GM23338 (cell line): ENCODE measurements at regions not wholly inside any gene's neighbourhood (a gene's known extent, or its start where the extent isn't known, plus 50 kb on each side); places are given as distances from the start of the nearest gene placed in this dataset.

Experiments
- ATAC-seq: fragments of 200-7000 bp; cut with Tn5 transposase; 3 replicates; pipeline ENCODE4 v1.9.1; 2020
- DNase-seq: peaks from one replicate; pipeline ENCODE4 v3.0.0-alpha.2; 2015; ENCODE audit warnings: low spot score
- H2AFZ ChIP-seq: fragments of 200-600 bp; sonication (generic); 2 replicates; pipeline ENCODE4 v1.8.0; 2016; ENCODE audit warnings: antibody characterized with exemption, mild to moderate bottlenecking, moderate library complexity
- H3F3A ChIP-seq: fragments of 200-600 bp; sonication (generic); replicated peaks from 2 replicates; pipeline ENCODE4 v1.8.0; 2017; ENCODE audit warnings: antibody characterized with exemption, mixed run types, low read depth
- H3K27ac ChIP-seq: fragments of 200-600 bp; sonication (generic); 2 replicates; pipeline ENCODE4 v1.6.1; 2016; ENCODE audit warnings: low read depth
- H3K27me3 ChIP-seq: fragments of 200-600 bp; sonication (generic); 2 replicates; pipeline ENCODE4 v1.8.0; 2016; ENCODE audit warnings: mild to moderate bottlenecking, mixed run types, moderate library complexity; ENCODE audit not compliant: insufficient read depth
- H3K36me3 ChIP-seq: fragments of 200-600 bp; sonication (generic); 2 replicates; pipeline ENCODE4 v1.8.0; 2016; ENCODE audit warnings: mild to moderate bottlenecking; ENCODE audit not compliant: insufficient read depth
- H3K4me1 ChIP-seq: fragments of 200-600 bp; sonication (generic); 2 replicates; pipeline ENCODE4 v1.8.0; 2016; ENCODE audit warnings: mild to moderate bottlenecking, moderate library complexity; ENCODE audit not compliant: insufficient read depth
- H3K4me2 ChIP-seq: fragments of 200-600 bp; sonication (generic); 2 replicates; pipeline ENCODE4 v1.7.1; 2017; ENCODE audit warnings: mixed run types
- H3K4me3 ChIP-seq: fragments of 200-600 bp; sonication (generic); 2 replicates; pipeline ENCODE4 v1.6.1; 2016; ENCODE audit warnings: mixed run types
- H3K79me2 ChIP-seq: fragments of 200-600 bp; sonication (generic); replicated peaks from 2 replicates; pipeline ENCODE4 v1.8.0; 2017; ENCODE audit warnings: mild to moderate bottlenecking; ENCODE audit not compliant: insufficient read depth
- H3K9me2 ChIP-seq: fragments of 200-600 bp; sonication (generic); 2 replicates; pipeline ENCODE4 v1.8.0; 2017; ENCODE audit not compliant: insufficient read depth
- H4K20me1 ChIP-seq: fragments of 200-600 bp; sonication (generic); replicated peaks from 2 replicates; pipeline ENCODE4 v1.8.0; 2017; ENCODE audit warnings: mild to moderate bottlenecking; ENCODE audit not compliant: insufficient read depth
- H3K27ac Mint-ChIP-seq: 2 replicates; pipeline ENCODE4 v1.8.0; 2020; ENCODE audit warnings: inconsistent platforms, mild to moderate bottlenecking, moderate library complexity, mixed read lengths
- H3K27me3 Mint-ChIP-seq: 3 replicates; pipeline ENCODE4 v1.8.0; 2022; ENCODE audit warnings: low read depth, mild to moderate bottlenecking, moderate library complexity, mixed read lengths, inconsistent platforms; ENCODE audit not compliant: insufficient read depth, poor library complexity
- H3K36me3 Mint-ChIP-seq: 3 replicates; pipeline ENCODE4 v1.8.0; 2021; ENCODE audit warnings: low read depth, mild to moderate bottlenecking, inconsistent platforms, moderate library complexity, mixed read lengths
- H3K4me1 Mint-ChIP-seq: 3 replicates; pipeline ENCODE4 v1.8.0; 2020; ENCODE audit warnings: mild to moderate bottlenecking, inconsistent platforms, mixed read lengths
- H3K4me3 Mint-ChIP-seq: 3 replicates; pipeline ENCODE4 v1.8.0; 2021; ENCODE audit warnings: moderate library complexity, mild to moderate bottlenecking, inconsistent platforms, mixed read lengths
- H3K9me3 Mint-ChIP-seq: 3 replicates; pipeline ENCODE4 v1.8.0; 2020; ENCODE audit warnings: moderate library complexity, mild to moderate bottlenecking, inconsistent platforms, mixed read lengths
- CREB1 ChIP-seq: fragments of 250-450 bp; sonication (Bioruptor Pico); IDR thresholded peaks from 2 replicates; pipeline ENCODE4 v1.5.0; 2020; ENCODE audit warnings: low read depth, mild to moderate bottlenecking, moderate library complexity
- ETS1 ChIP-seq: IDR thresholded peaks from 2 replicates; pipeline ENCODE4 v1.6.1; 2016; ENCODE audit warnings: antibody characterized with exemption
- EZH2phosphoT487 ChIP-seq: fragments of 200-600 bp; sonication (generic); IDR thresholded peaks from one replicate; pipeline ENCODE4 v1.8.1; 2018; ENCODE audit warnings: antibody characterized with exemption; ENCODE audit not compliant: unreplicated experiment
- JUNB ChIP-seq: IDR thresholded peaks from one replicate; pipeline ENCODE4 v1.6.1; 2016; ENCODE audit warnings: antibody characterized with exemption; ENCODE audit not compliant: unreplicated experiment
- NANOG ChIP-seq: IDR thresholded peaks from 2 replicates; pipeline ENCODE4 v1.6.1; 2016; ENCODE audit warnings: antibody characterized with exemption, borderline replicate concordance
- POLR2AphosphoS5 ChIP-seq: IDR thresholded peaks from 2 replicates; pipeline ENCODE4 v1.6.1; 2016; ENCODE audit warnings: antibody characterized with exemption, low read depth
- STAT1 ChIP-seq: IDR thresholded peaks from one replicate; pipeline ENCODE4 v1.6.1; 2016; ENCODE audit warnings: antibody characterized with exemption; ENCODE audit not compliant: unreplicated experiment
- ZNF114 ChIP-seq: fragments of 250-450 bp; sonication (Bioruptor Pico); IDR thresholded peaks from 2 replicates; pipeline ENCODE4 v1.5.0; 2020; ENCODE audit warnings: mild to moderate bottlenecking, moderate library complexity
- ZNF331 ChIP-seq: fragments of 250-450 bp; sonication (Bioruptor Pico); IDR thresholded peaks from 2 replicates; pipeline ENCODE4 v1.5.0; 2020; ENCODE audit warnings: low read depth, mild to moderate bottlenecking, moderate library complexity
- TF ChIP-seq, protein P1 (sequence below), 2 experiments: fragments of 200-600 bp in 1 of 2; sonication (generic) in 1 of 2; conservative IDR thresholded peaks; 2 replicates each; pipeline versions ENCODE4 v1.5.1 to v1.6.1; 2016 to 2017; ENCODE audit warnings: antibody characterized with exemption in 2 of 2, low read depth in 2 of 2, mild to moderate bottlenecking in 2 of 2, moderate library complexity in 1 of 2
- TF ChIP-seq, protein P2 (sequence below): fragments of 250-450 bp; sonication (Bioruptor Pico); IDR thresholded peaks from 2 replicates; pipeline ENCODE4 v1.5.0; 2020; ENCODE audit warnings: mild to moderate bottlenecking, moderate library complexity

GRCh38 chr5:164206196-164206595 lies 700.8 kb downstream of the MAT2B start:
- Histone ChIP-seq H3F3A (no peaks in the 10 kb centered on the region), H3K4me1 (no peaks in the 10 kb centered on the region), H3K36me3 (no peaks in the 10 kb centered on the region), H3K4me2 (no peak overlapping the region), H3K4me3 (no peak overlapping the region), H3K79me2 (no peaks in the 10 kb centered on the region), H3K27ac (no peak overlapping the region), H3K27me3 (no peaks in the 10 kb centered on the region), H4K20me1 (no peaks in the 10 kb centered on the region), H2AFZ (no peak overlapping the region), H3K9me2 (no peaks in the 10 kb centered on the region)
- H3K4me3 Mint-ChIP-seq, result no peak overlapping the region
- TF ChIP-seq NANOG (no peak), POLR2AphosphoS5 (no peak)
- TF ChIP-seq, protein P1, sequence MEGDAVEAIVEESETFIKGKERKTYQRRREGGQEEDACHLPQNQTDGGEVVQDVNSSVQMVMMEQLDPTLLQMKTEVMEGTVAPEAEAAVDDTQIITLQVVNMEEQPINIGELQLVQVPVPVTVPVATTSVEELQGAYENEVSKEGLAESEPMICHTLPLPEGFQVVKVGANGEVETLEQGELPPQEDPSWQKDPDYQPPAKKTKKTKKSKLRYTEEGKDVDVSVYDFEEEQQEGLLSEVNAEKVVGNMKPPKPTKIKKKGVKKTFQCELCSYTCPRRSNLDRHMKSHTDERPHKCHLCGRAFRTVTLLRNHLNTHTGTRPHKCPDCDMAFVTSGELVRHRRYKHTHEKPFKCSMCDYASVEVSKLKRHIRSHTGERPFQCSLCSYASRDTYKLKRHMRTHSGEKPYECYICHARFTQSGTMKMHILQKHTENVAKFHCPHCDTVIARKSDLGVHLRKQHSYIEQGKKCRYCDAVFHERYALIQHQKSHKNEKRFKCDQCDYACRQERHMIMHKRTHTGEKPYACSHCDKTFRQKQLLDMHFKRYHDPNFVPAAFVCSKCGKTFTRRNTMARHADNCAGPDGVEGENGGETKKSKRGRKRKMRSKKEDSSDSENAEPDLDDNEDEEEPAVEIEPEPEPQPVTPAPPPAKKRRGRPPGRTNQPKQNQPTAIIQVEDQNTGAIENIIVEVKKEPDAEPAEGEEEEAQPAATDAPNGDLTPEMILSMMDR (conservative IDR thresholded peaks at IDR 0.05; ENCODE audit: low read depth in 2 of 2), result no peak
- no peak overlapping the region for H3K27ac Mint-ChIP-seq
- DNase-seq (no peak), ATAC-seq (no peak)
- H3K27me3 Mint-ChIP-seq, result no peaks in the 10 kb centered on the region
- H3K9me3 Mint-ChIP-seq, result no peaks in the 10 kb centered on the region; the same call in 2 of the 3 replicates
- H3K4me1 Mint-ChIP-seq, result peaks cover 13% of the 10 kb centered on the region; the same call in 2 of the 3 replicates
- H3K36me3 Mint-ChIP-seq, result no peaks in the 10 kb centered on the region

DNA sequence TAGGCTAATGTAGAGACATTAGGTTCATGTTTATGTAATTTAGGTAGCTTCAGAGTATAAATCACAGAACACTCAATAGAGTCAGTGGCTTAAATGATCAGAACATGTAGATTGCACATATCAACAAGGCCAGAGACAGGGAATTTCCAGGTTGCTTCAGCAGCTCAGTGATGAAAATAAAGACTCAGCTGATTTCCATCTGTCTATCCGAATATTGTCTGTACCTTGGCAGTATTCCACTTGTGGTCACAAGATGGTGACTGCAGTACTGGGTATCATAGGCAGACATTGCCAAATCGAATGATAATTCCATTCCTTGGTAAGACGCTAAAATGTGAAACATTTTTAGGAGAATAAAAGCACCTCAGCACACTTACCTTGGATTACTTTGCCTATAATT lies 702.2 kb downstream of the MAT2B start:
- no peak overlapping the region for H2AFZ ChIP-seq
- H3K36me3 Mint-ChIP-seq, result no peaks in the 10 kb centered on the region
- H3K27ac ChIP-seq, result no peak overlapping the region
- no peaks in the 10 kb centered on the region for H3K27me3 ChIP-seq
- H3K9me2 ChIP-seq, result no peaks in the 10 kb centered on the region
- no peaks in the 10 kb centered on the region for H4K20me1 ChIP-seq
- no peak for ATAC-seq
- H3K4me3 Mint-ChIP-seq, result no peak overlapping the region
- no peak for DNase-seq
- no peaks in the 10 kb centered on the region for H3F3A ChIP-seq
- no peaks in the 10 kb centered on the region for H3K36me3 ChIP-seq
- no peak overlapping the region for H3K27ac Mint-ChIP-seq
- no peaks in the 10 kb centered on the region for H3K4me1 ChIP-seq
- no peaks in the 10 kb centered on the region for H3K79me2 ChIP-seq
- no peak overlapping the region for H3K4me3 ChIP-seq
- H3K4me2 ChIP-seq, result no peak overlapping the region
- H3K9me3 Mint-ChIP-seq, result no peaks in the 10 kb centered on the region
- H3K27me3 Mint-ChIP-seq, result no peaks in the 10 kb centered on the region
- peaks cover 5% of the 10 kb centered on the region; the same call in 2 of the 3 replicates for H3K4me1 Mint-ChIP-seq
- TF ChIP-seq NANOG (no peak), POLR2AphosphoS5 (no peak), CREB1 (CRISPR knock-in tag) (no peak), ETS1 (no peak), ZNF114 (CRISPR knock-in tag) (no peak), ZNF331 (no peak), STAT1 (no peak), JUNB (no peak), EZH2phosphoT487 (no peak)
- TF ChIP-seq, protein P1 (conservative IDR thresholded peaks at IDR 0.05; ENCODE audit: low read depth in 2 of 2), result no peak
- TF ChIP-seq, protein P2, sequence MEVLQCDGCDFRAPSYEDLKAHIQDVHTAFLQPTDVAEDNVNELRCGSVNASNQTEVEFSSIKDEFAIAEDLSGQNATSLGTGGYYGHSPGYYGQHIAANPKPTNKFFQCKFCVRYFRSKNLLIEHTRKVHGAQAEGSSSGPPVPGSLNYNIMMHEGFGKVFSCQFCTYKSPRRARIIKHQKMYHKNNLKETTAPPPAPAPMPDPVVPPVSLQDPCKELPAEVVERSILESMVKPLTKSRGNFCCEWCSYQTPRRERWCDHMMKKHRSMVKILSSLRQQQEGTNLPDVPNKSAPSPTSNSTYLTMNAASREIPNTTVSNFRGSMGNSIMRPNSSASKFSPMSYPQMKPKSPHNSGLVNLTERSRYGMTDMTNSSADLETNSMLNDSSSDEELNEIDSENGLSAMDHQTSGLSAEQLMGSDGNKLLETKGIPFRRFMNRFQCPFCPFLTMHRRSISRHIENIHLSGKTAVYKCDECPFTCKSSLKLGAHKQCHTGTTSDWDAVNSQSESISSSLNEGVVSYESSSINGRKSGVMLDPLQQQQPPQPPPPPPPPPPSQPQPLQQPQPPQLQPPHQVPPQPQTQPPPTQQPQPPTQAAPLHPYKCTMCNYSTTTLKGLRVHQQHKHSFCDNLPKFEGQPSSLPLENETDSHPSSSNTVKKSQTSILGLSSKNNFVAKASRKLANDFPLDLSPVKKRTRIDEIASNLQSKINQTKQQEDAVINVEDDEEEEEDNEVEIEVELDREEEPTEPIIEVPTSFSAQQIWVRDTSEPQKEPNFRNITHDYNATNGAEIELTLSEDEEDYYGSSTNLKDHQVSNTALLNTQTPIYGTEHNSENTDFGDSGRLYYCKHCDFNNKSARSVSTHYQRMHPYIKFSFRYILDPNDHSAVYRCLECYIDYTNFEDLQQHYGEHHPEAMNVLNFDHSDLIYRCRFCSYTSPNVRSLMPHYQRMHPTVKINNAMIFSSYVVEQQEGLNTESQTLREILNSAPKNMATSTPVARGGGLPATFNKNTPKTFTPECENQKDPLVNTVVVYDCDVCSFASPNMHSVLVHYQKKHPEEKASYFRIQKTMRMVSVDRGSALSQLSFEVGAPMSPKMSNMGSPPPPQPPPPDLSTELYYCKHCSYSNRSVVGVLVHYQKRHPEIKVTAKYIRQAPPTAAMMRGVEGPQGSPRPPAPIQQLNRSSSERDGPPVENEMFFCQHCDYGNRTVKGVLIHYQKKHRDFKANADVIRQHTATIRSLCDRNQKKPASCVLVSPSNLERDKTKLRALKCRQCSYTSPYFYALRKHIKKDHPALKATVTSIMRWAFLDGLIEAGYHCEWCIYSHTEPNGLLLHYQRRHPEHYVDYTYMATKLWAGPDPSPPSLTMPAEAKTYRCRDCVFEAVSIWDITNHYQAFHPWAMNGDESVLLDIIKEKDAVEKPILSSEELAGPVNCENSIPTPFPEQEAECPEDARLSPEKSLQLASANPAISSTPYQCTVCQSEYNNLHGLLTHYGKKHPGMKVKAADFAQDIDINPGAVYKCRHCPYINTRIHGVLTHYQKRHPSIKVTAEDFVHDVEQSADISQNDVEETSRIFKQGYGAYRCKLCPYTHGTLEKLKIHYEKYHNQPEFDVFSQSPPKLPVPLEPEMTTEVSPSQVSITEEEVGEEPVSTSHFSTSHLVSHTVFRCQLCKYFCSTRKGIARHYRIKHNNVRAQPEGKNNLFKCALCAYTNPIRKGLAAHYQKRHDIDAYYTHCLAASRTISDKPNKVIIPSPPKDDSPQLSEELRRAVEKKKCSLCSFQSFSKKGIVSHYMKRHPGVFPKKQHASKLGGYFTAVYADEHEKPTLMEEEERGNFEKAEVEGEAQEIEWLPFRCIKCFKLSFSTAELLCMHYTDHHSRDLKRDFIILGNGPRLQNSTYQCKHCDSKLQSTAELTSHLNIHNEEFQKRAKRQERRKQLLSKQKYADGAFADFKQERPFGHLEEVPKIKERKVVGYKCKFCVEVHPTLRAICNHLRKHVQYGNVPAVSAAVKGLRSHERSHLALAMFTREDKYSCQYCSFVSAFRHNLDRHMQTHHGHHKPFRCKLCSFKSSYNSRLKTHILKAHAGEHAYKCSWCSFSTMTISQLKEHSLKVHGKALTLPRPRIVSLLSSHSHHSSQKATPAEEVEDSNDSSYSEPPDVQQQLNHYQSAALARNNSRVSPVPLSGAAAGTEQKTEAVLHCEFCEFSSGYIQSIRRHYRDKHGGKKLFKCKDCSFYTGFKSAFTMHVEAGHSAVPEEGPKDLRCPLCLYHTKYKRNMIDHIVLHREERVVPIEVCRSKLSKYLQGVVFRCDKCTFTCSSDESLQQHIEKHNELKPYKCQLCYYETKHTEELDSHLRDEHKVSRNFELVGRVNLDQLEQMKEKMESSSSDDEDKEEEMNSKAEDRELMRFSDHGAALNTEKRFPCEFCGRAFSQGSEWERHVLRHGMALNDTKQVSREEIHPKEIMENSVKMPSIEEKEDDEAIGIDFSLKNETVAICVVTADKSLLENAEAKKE (CRISPR knock-in tag), result no peak
